Mesendoderm (in vitro differentiated cells): ENCODE measurements at regions not wholly inside any gene's neighbourhood (a gene's known extent, or its start where the extent isn't known, plus 50 kb on each side); places are given as distances from the start of the nearest gene placed in this dataset.

ENCODE experiments used
- DNase-seq: peaks from one replicate; pipeline ENCODE4 v3.0.0; 2013
- H2AK5ac ChIP-seq: 2 replicates; pipeline ENCODE4 v1.6.1; 2013; ENCODE audit warnings: low read length, inconsistent platforms
- H2BK120ac ChIP-seq: 2 replicates; pipeline ENCODE4 v1.6.1; 2013; ENCODE audit warnings: low read depth, mild to moderate bottlenecking, low read length, moderate library complexity, mixed read lengths
- H2BK15ac ChIP-seq: replicated peaks from 2 replicates; pipeline ENCODE4 v1.6.1; 2013; ENCODE audit warnings: low read depth, mild to moderate bottlenecking, moderate library complexity
- H2BK5ac ChIP-seq: 2 replicates; pipeline ENCODE4 v1.6.1; 2013; ENCODE audit warnings: low read length, inconsistent platforms
- H3K18ac ChIP-seq: 2 replicates; pipeline ENCODE4 v1.6.1; 2013; ENCODE audit warnings: mild to moderate bottlenecking, low read length, mixed read lengths
- H3K23ac ChIP-seq: one replicate; pipeline ENCODE4 v1.6.1; 2013; ENCODE audit warnings: low read length
- H3K27ac ChIP-seq: 2 replicates; pipeline ENCODE4 v1.5.1; 2013; ENCODE audit warnings: low read depth, mild to moderate bottlenecking, inconsistent platforms, low read length, moderate library complexity
- H3K27me3 ChIP-seq: 2 replicates; pipeline ENCODE4 v1.6.1; 2013; ENCODE audit warnings: low read length, control low read depth, mild to moderate bottlenecking, inconsistent platforms; ENCODE audit not compliant: insufficient read depth, poor library complexity
- H3K36me3 ChIP-seq: 2 replicates; pipeline ENCODE4 v1.6.1; 2013; ENCODE audit warnings: low read length, inconsistent platforms; ENCODE audit not compliant: control insufficient read depth, insufficient read depth
- H3K4ac ChIP-seq: one replicate; pipeline ENCODE4 v1.6.1; 2013; ENCODE audit warnings: low read depth, mild to moderate bottlenecking, low read length, moderate library complexity
- H3K4me1 ChIP-seq: 2 replicates; pipeline ENCODE4 v1.6.1; 2013; ENCODE audit warnings: low read depth, low read length, inconsistent platforms; ENCODE audit not compliant: control insufficient read depth
- H3K4me2 ChIP-seq: 2 replicates; pipeline ENCODE4 v1.6.1; 2013; ENCODE audit warnings: low read length
- H3K4me3 ChIP-seq: 2 replicates; pipeline ENCODE4 v1.5.1; 2013; ENCODE audit warnings: mild to moderate bottlenecking, low read length
- H3K56ac ChIP-seq: one replicate; pipeline ENCODE4 v1.6.1; 2013; ENCODE audit warnings: low read length
- H3K79me1 ChIP-seq: 2 replicates; pipeline ENCODE4 v1.6.1; 2013; ENCODE audit warnings: low read length, inconsistent platforms
- H3K79me2 ChIP-seq: 2 replicates; pipeline ENCODE4 v1.6.1; 2013; ENCODE audit warnings: mild to moderate bottlenecking, low read length; ENCODE audit not compliant: control insufficient read depth, insufficient read depth
- H3K9ac ChIP-seq: 2 replicates; pipeline ENCODE4 v1.6.1; 2013; ENCODE audit warnings: low read length, inconsistent platforms
- H4K5ac ChIP-seq: one replicate; pipeline ENCODE4 v1.6.1; 2013; ENCODE audit warnings: low read length
- H4K8ac ChIP-seq: one replicate; pipeline ENCODE4 v1.6.1; 2013; ENCODE audit warnings: low read depth, mild to moderate bottlenecking, control low read depth, low read length, moderate library complexity
- WGBS: extraction: QIAGEN DNeasy Blood & Tissue Kit; methylation state at CpG from one replicate; pipeline ENCODE4 v1.1.7; 2013; ENCODE audit warnings: low lambda C conversion rate, missing lambda C conversion rate; ENCODE audit not compliant: insufficient coverage; ENCODE audit errors: extremely low coverage; 5-methylcytosine and 5-hydroxymethylcytosine counted together

GRCh38 chr4:169821402-169821801 is 63.7 kb upstream of the HPF1 start:
- Histone ChIP-seq H2BK15ac (no peak overlapping the region), H3K79me1 (no peaks in the 10 kb centered on the region), H2BK5ac (no peak overlapping the region), H3K27me3 (no peaks in the 10 kb centered on the region), H4K5ac (no peak overlapping the region), H3K23ac (no peak overlapping the region), H3K4me3 (no peak overlapping the region), H2BK120ac (no peak overlapping the region), H3K27ac (no peak overlapping the region), H4K8ac (no peak overlapping the region), H3K18ac (no peak overlapping the region), H3K4me2 (no peak overlapping the region), H3K56ac (no peak overlapping the region), H3K79me2 (no peaks in the 10 kb centered on the region), H3K4ac (no peak overlapping the region), H3K36me3 (no peaks in the 10 kb centered on the region), H3K9ac (no peak overlapping the region), H2AK5ac (no peak overlapping the region), H3K4me1 (no peaks in the 10 kb centered on the region)
- no peak for DNase-seq

GRCh38 chr4:169818063-169818679 is 60.4 kb upstream of the HPF1 start:
- H2AK5ac ChIP-seq = no peak overlapping the region
- H3K9ac ChIP-seq = no peak overlapping the region
- H3K79me2 ChIP-seq = no peaks in the 10 kb centered on the region
- no peak overlapping the region for H3K4ac ChIP-seq
- no peak overlapping the region for H2BK15ac ChIP-seq
- no peak for DNase-seq
- H2BK5ac ChIP-seq = no peak overlapping the region
- no peak overlapping the region for H3K4me2 ChIP-seq
- H3K4me3 ChIP-seq = no peak overlapping the region
- H3K23ac ChIP-seq = no peak overlapping the region
- no peaks in the 10 kb centered on the region for H3K4me1 ChIP-seq
- H3K18ac ChIP-seq = no peak overlapping the region
- H3K27me3 ChIP-seq = no peaks in the 10 kb centered on the region
- H4K5ac ChIP-seq = no peak overlapping the region
- H3K36me3 ChIP-seq = no peaks in the 10 kb centered on the region
- no peak overlapping the region for H2BK120ac ChIP-seq
- no peaks in the 10 kb centered on the region for H3K79me1 ChIP-seq
- WGBS = no CpG with 5 or more reads among the region's 6 CpGs
- no peak overlapping the region for H4K8ac ChIP-seq
- H3K56ac ChIP-seq = no peak overlapping the region
- H3K27ac ChIP-seq = no peak overlapping the region

DNA sequence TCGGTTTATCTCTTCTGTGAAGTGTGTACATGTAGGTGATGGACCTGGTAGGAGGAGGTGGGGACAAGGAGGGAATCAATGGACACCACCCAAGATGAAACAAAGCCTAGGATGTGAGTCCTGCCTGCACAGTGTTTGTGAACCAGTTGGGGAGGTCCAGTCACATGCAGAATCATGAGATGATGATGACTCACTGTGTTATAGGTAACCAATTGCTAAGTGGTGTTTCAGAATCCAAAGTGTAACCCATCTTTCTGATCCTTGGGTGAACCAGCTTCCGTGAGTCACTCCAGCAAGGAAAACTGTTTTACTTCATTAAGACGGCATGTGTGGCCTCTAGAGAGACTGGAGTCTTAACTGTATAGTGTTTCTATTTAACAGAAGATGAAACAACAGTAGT is 57.9 kb upstream of the HPF1 start:
- no peak overlapping the region for H3K4ac ChIP-seq
- no peak overlapping the region for H2BK5ac ChIP-seq
- H3K4me3 ChIP-seq = no peak overlapping the region
- H3K4me2 ChIP-seq = no peak overlapping the region
- no peaks in the 10 kb centered on the region for H3K79me1 ChIP-seq
- no peak overlapping the region for H2BK15ac ChIP-seq
- H4K5ac ChIP-seq = no peak overlapping the region
- H4K8ac ChIP-seq = no peak overlapping the region
- no peak overlapping the region for H3K56ac ChIP-seq
- no peaks in the 10 kb centered on the region for H3K27me3 ChIP-seq
- H2BK120ac ChIP-seq = no peak overlapping the region
- H3K18ac ChIP-seq = no peak overlapping the region
- no peaks in the 10 kb centered on the region for H3K36me3 ChIP-seq
- WGBS = no CpG with 5 or more reads among the region's 3 CpGs
- no peak for DNase-seq
- no peak overlapping the region for H3K9ac ChIP-seq
- H3K4me1 ChIP-seq = no peaks in the 10 kb centered on the region
- no peak overlapping the region for H2AK5ac ChIP-seq
- no peak overlapping the region for H3K23ac ChIP-seq
- H3K27ac ChIP-seq = no peak overlapping the region
- H3K79me2 ChIP-seq = no peaks in the 10 kb centered on the region

DNA sequence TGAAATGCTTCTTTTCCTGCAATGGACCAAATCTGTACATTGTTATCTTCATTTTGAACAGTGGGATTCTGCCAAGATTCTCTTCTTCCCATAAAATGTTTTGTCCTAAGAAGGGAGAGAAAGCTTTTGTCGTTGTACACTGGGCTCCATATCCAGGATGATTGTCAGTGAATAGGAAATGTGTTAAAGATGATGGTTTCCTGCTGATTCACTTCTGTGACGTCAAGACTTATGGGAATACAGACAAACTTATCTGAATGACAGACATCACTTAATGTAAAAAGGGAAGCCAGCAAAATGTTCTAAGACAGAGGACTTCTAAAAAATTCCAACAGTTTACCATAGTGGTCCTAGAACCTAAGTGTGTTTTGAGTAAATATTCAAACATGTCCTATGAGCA is 53.7 kb upstream of the HPF1 start:
- no peak overlapping the region for H3K18ac ChIP-seq
- no CpG with 5 or more reads among the region's 2 CpGs for WGBS
- H3K27ac ChIP-seq = no peak overlapping the region
- H2BK15ac ChIP-seq = no peak overlapping the region
- H3K4me1 ChIP-seq = no peaks in the 10 kb centered on the region
- no peak overlapping the region for H2BK5ac ChIP-seq
- no peak overlapping the region for H3K4me2 ChIP-seq
- no peak overlapping the region for H3K56ac ChIP-seq
- no peak for DNase-seq
- H4K5ac ChIP-seq = no peak overlapping the region
- no peaks in the 10 kb centered on the region for H3K36me3 ChIP-seq
- no peak overlapping the region for H3K4me3 ChIP-seq
- H3K27me3 ChIP-seq = no peaks in the 10 kb centered on the region
- no peaks in the 10 kb centered on the region for H3K79me1 ChIP-seq
- no peak overlapping the region for H3K23ac ChIP-seq
- no peak overlapping the region for H4K8ac ChIP-seq
- no peak overlapping the region for H2AK5ac ChIP-seq
- no peak overlapping the region for H3K9ac ChIP-seq
- no peaks in the 10 kb centered on the region for H3K79me2 ChIP-seq
- no peak overlapping the region for H3K4ac ChIP-seq
- H2BK120ac ChIP-seq = no peak overlapping the region

- no peak overlapping the region for H2AK5ac ChIP-seq
- no peak overlapping the region for H4K8ac ChIP-seq
- DNase-seq = peak; percentile 81
- 100% methylated on average over 1 of the region's 6 CpGs for whole genome bisulfite sequencing
- no peak overlapping the region for H3K23ac ChIP-seq
- H3K4me3 ChIP-seq = no peak overlapping the region
- H2BK5ac ChIP-seq = no peak overlapping the region
- H3K4me1 ChIP-seq = no peaks in the 10 kb centered on the region
- H3K18ac ChIP-seq = no peak overlapping the region
- H3K4me2 ChIP-seq = no peak overlapping the region
- no peak overlapping the region for H3K9ac ChIP-seq
- H3K36me3 ChIP-seq = no peaks in the 10 kb centered on the region
- H3K27ac ChIP-seq = no peak overlapping the region
- H3K79me1 ChIP-seq = no peaks in the 10 kb centered on the region
- H3K79me2 ChIP-seq = no peaks in the 10 kb centered on the region
- H3K4ac ChIP-seq = no peak overlapping the region
- no peak overlapping the region for H2BK120ac ChIP-seq
- H2BK15ac ChIP-seq = no peak overlapping the region
- H3K27me3 ChIP-seq = no peaks in the 10 kb centered on the region
- no peak overlapping the region for H3K56ac ChIP-seq
- H4K5ac ChIP-seq = no peak overlapping the region
Observed at GRCh38 chr4:169810325-169811323, 52.9 kb upstream of the HPF1 start.
